Central memory CD8-positive, alpha-beta T cell (primary cell): ENCODE measurements at regions not wholly inside any gene's neighbourhood (a gene's known extent, or its start where the extent isn't known, plus 50 kb on each side); places are given as distances from the start of the nearest gene placed in this dataset.
"Not testable (repeated sequence)": the region's sequence is repeated elsewhere in the genome, so short reads cannot be mapped to it uniquely, and the experiment has no call there.

Source experiments
- ATAC-seq: fragments of 150-1000 bp; cut with Tn5 transposase; replicated peaks from 2 replicates; pipeline ENCODE4 v1.10.0; 2022; ENCODE audit warnings: mild to moderate bottlenecking, moderate FRiP score, moderate number of reproducible peaks; ENCODE audit not compliant: poor library complexity, severe bottlenecking; ENCODE audit errors: extremely low read depth
- DNase-seq, 2 donors: peaks; one replicate each; pipeline ENCODE4 v3.0.0; 2021; ENCODE audit warnings: low spot score in 2 of 2
- H3K27ac Mint-ChIP-seq: one replicate; pipeline ENCODE4 v1.8.0; 2022; ENCODE audit warnings: low read depth, mild to moderate bottlenecking, moderate library complexity, mixed read lengths
- H3K27me3 Mint-ChIP-seq: one replicate; pipeline ENCODE4 v1.8.0; 2022; ENCODE audit warnings: mixed read lengths
- H3K36me3 Mint-ChIP-seq: one replicate; pipeline ENCODE4 v1.8.0; 2022; ENCODE audit warnings: mild to moderate bottlenecking, moderate library complexity, mixed read lengths; ENCODE audit not compliant: insufficient read depth
- H3K4me1 Mint-ChIP-seq: one replicate; pipeline ENCODE4 v1.8.0; 2022; ENCODE audit warnings: mixed read lengths
- H3K4me3 Mint-ChIP-seq: one replicate; pipeline ENCODE4 v1.8.0; 2022; ENCODE audit warnings: mild to moderate bottlenecking, moderate library complexity, mixed read lengths
- H3K9me3 Mint-ChIP-seq: one replicate; pipeline ENCODE4 v1.8.0; 2022; ENCODE audit warnings: mixed read lengths

- DNase-seq (no peak), ATAC-seq (no peak)
- no peak overlapping the region for H3K4me3 Mint-ChIP-seq
- H3K4me1 Mint-ChIP-seq: no peaks in the 10 kb centered on the region
- peaks cover 22% of the 10 kb centered on the region for H3K27me3 Mint-ChIP-seq
- H3K27ac Mint-ChIP-seq: no peak overlapping the region
- no peaks in the 10 kb centered on the region for H3K36me3 Mint-ChIP-seq
- H3K9me3 Mint-ChIP-seq: no peaks in the 10 kb centered on the region
These were observed 103.0 kb upstream of the RREB1 start for GRCh38 chr6:7004581-7005297.

GRCh38 chr6:7006515-7007191, 101.1 kb upstream of the RREB1 start:
- no peaks in the 10 kb centered on the region for H3K4me1 Mint-ChIP-seq
- DNase-seq: no peak
- peaks cover 22% of the 10 kb centered on the region for H3K27me3 Mint-ChIP-seq
- ATAC-seq: no peak
- no peaks in the 10 kb centered on the region for H3K36me3 Mint-ChIP-seq
- no peak overlapping the region for H3K27ac Mint-ChIP-seq
- H3K9me3 Mint-ChIP-seq: no peaks in the 10 kb centered on the region
- no peak overlapping the region for H3K4me3 Mint-ChIP-seq

GRCh38 chr6:7008451-7008988, 99.2 kb upstream of the RREB1 start:
- H3K4me3 Mint-ChIP-seq: no peak overlapping the region
- no peaks in the 10 kb centered on the region for H3K9me3 Mint-ChIP-seq
- ATAC-seq (no peak), DNase-seq (no peak)
- no peaks in the 10 kb centered on the region for H3K36me3 Mint-ChIP-seq
- H3K4me1 Mint-ChIP-seq: no peaks in the 10 kb centered on the region
- no peak overlapping the region for H3K27ac Mint-ChIP-seq
- peaks cover 33% of the 10 kb centered on the region for H3K27me3 Mint-ChIP-seq

GRCh38 chr6:7016226-7016625, 91.5 kb upstream of the RREB1 start:
- no peak overlapping the region for H3K27ac Mint-ChIP-seq
- H3K36me3 Mint-ChIP-seq: no peaks in the 10 kb centered on the region
- peaks cover 22% of the 10 kb centered on the region for H3K27me3 Mint-ChIP-seq
- H3K4me3 Mint-ChIP-seq: no peak overlapping the region
- no peak for DNase-seq
- no peak for ATAC-seq
- no peaks in the 10 kb centered on the region for H3K4me1 Mint-ChIP-seq
- no peaks in the 10 kb centered on the region for H3K9me3 Mint-ChIP-seq

GRCh38 chr6:7021301-7021700, 86.5 kb upstream of the RREB1 start:
- DNase-seq: no peak
- H3K4me3 Mint-ChIP-seq: no peak overlapping the region
- ATAC-seq: no peak
- H3K4me1 Mint-ChIP-seq: no peaks in the 10 kb centered on the region
- no peaks in the 10 kb centered on the region for H3K9me3 Mint-ChIP-seq
- H3K27me3 Mint-ChIP-seq: peaks cover 49% of the 10 kb centered on the region
- no peaks in the 10 kb centered on the region for H3K36me3 Mint-ChIP-seq
- no peak overlapping the region for H3K27ac Mint-ChIP-seq

GRCh38 chr6:7025861-7026260, 81.9 kb upstream of the RREB1 start:
- H3K4me3 Mint-ChIP-seq: no peak overlapping the region
- no peaks in the 10 kb centered on the region for H3K36me3 Mint-ChIP-seq
- H3K27ac Mint-ChIP-seq: no peak overlapping the region
- peaks cover 78% of the 10 kb centered on the region for H3K27me3 Mint-ChIP-seq
- DNase-seq: no peak
- no peaks in the 10 kb centered on the region for H3K9me3 Mint-ChIP-seq
- H3K4me1 Mint-ChIP-seq: no peaks in the 10 kb centered on the region
- ATAC-seq: no peak

- H3K4me3 Mint-ChIP-seq, H3K27ac Mint-ChIP-seq, H3K4me1 Mint-ChIP-seq, H3K9me3 Mint-ChIP-seq, ATAC-seq, H3K36me3 Mint-ChIP-seq, DNase-seq: not testable (repeated sequence)
- peaks cover 56% of the 10 kb centered on the region for H3K27me3 Mint-ChIP-seq
These were observed 78.8 kb upstream of the RREB1 start for GRCh38 chr6:7028963-7029362.

- not testable (repeated sequence) for ATAC-seq, H3K4me3 Mint-ChIP-seq, H3K4me1 Mint-ChIP-seq
These were observed 76.8 kb upstream of the RREB1 start for GRCh38 chr6:7030968-7031367.

GRCh38 chr6:7033202-7033601, 74.6 kb upstream of the RREB1 start:
- ATAC-seq (no peak), DNase-seq (no peak)
- Mint-ChIP-seq H3K4me3 (no peak overlapping the region), H3K27ac (no peak overlapping the region), H3K27me3 (peaks cover 23% of the 10 kb centered on the region), H3K4me1 (no peaks in the 10 kb centered on the region), H3K9me3 (no peaks in the 10 kb centered on the region), H3K36me3 (no peaks in the 10 kb centered on the region)

More at GRCh38 chr6:7030968-7031367, 76.8 kb upstream of the RREB1 start:
- H3K36me3 Mint-ChIP-seq, DNase-seq, H3K9me3 Mint-ChIP-seq, H3K27ac Mint-ChIP-seq: not testable (repeated sequence)
- peaks cover 40% of the 10 kb centered on the region for H3K27me3 Mint-ChIP-seq

- ATAC-seq (no peak), DNase-seq (no peak)
- Mint-ChIP-seq H3K9me3 (no peaks in the 10 kb centered on the region), H3K36me3 (no peaks in the 10 kb centered on the region), H3K4me3 (no peak overlapping the region), H3K27ac (no peak overlapping the region), H3K4me1 (no peaks in the 10 kb centered on the region), H3K27me3 (peaks cover 15% of the 10 kb centered on the region)
These were observed 73.7 kb upstream of the RREB1 start for GRCh38 chr6:7034055-7034454.

GRCh38 chr6:7035837-7036249, 71.9 kb upstream of the RREB1 start:
- DNase-seq: no peak
- no peaks in the 10 kb centered on the region for H3K4me1 Mint-ChIP-seq

GRCh38 chr6:7041511-7042026, 66.2 kb upstream of the RREB1 start:
- Mint-ChIP-seq H3K27ac (no peak overlapping the region), H3K9me3 (no peaks in the 10 kb centered on the region), H3K27me3 (no peaks in the 10 kb centered on the region), H3K4me3 (no peak overlapping the region), H3K4me1 (no peaks in the 10 kb centered on the region), H3K36me3 (no peaks in the 10 kb centered on the region)
- DNase-seq (no peak), ATAC-seq (no peak)

More at GRCh38 chr6:7035837-7036249, 71.9 kb upstream of the RREB1 start:
- Mint-ChIP-seq H3K4me3 (no peak overlapping the region), H3K27ac (no peak overlapping the region), H3K9me3 (no peaks in the 10 kb centered on the region), H3K27me3 (no peaks in the 10 kb centered on the region), H3K36me3 (no peaks in the 10 kb centered on the region)
- no peak for ATAC-seq
